CD14-positive monocyte (primary cell): ENCODE measurements at regions not wholly inside any gene's neighbourhood (a gene's known extent, or its start where the extent isn't known, plus 50 kb on each side); places are given as distances from the start of the nearest gene placed in this dataset.

Experiments
- DNase-seq, 3 donors: peaks; one replicate each; pipeline ENCODE4 v3.0.0-alpha.2; 2011 to 2022
- H2AFZ ChIP-seq: 2 replicates; pipeline ENCODE4 v1.6.0; 2012; ENCODE audit warnings: mild to moderate bottlenecking, low read depth, low read length, inconsistent platforms; ENCODE audit not compliant: insufficient read depth, poor library complexity, severe bottlenecking
- H3K27ac ChIP-seq, 2 donors: 1 replicate in 1 of 2; 2 replicates in 1 of 2; pipeline ENCODE4 v1.5.1; 2012 to 2013; ENCODE audit warnings: low read length in 2 of 2, control low read depth in 1 of 2, inconsistent platforms in 1 of 2, low read depth in 1 of 2, mild to moderate bottlenecking in 1 of 2
- H3K27me3 ChIP-seq, 2 donors: one replicate each; pipeline versions ENCODE4 v1.6.0 to v1.6.1; 2011 to 2013; ENCODE audit warnings: low read length in 2 of 2; ENCODE audit not compliant: control insufficient read depth in 2 of 2, insufficient read depth in 2 of 2
- H3K36me3 ChIP-seq, 2 donors: replicated peaks in 1 of 2; 1 replicate in 1 of 2; 2 replicates in 1 of 2; pipeline versions ENCODE4 v1.5.1 to v1.6.1; 2012 to 2013; ENCODE audit warnings: low read length in 2 of 2, control low read depth in 1 of 2, inconsistent platforms in 1 of 2, mild to moderate bottlenecking in 1 of 2; ENCODE audit not compliant: insufficient read depth in 2 of 2, control insufficient read depth in 1 of 2
- H3K4me1 ChIP-seq, 2 donors: 1 replicate in 1 of 2; 2 replicates in 1 of 2; pipeline versions ENCODE4 v1.5.1 to v1.6.1; 2012 to 2013; ENCODE audit warnings: low read length in 2 of 2, control low read depth in 1 of 2, inconsistent platforms in 1 of 2, mild to moderate bottlenecking in 1 of 2, moderate library complexity in 1 of 2; ENCODE audit not compliant: insufficient read depth in 2 of 2, control insufficient read depth in 1 of 2
- H3K4me2 ChIP-seq: replicated peaks from 2 replicates; pipeline ENCODE3; 2012; ENCODE audit warnings: low read length, moderate library complexity, mild to moderate bottlenecking; ENCODE audit not compliant: poor library complexity, severe bottlenecking; ENCODE audit errors: extremely low read depth
- H3K4me3 ChIP-seq, 3 experiments: fragments of 200-600 bp in 1 of 3; sonication (generic) in 1 of 3; replicated peaks in 1 of 3; 1 replicate in 2 of 3; 2 replicates in 1 of 3; pipeline ENCODE4 v1.5.1; 2011 to 2013; ENCODE audit warnings: low read length in 3 of 3, mild to moderate bottlenecking in 3 of 3, control low read depth in 2 of 3, low read depth in 2 of 3, inconsistent platforms in 1 of 3, moderate library complexity in 1 of 3
- H3K79me2 ChIP-seq: 2 replicates; pipeline ENCODE4 v1.6.0; 2012; ENCODE audit warnings: mild to moderate bottlenecking, control low read depth, inconsistent platforms, low read length, moderate library complexity; ENCODE audit not compliant: insufficient read depth
- H3K9ac ChIP-seq: 2 replicates; pipeline ENCODE4 v1.6.0; 2017; ENCODE audit warnings: low read length, mild to moderate bottlenecking; ENCODE audit not compliant: insufficient read depth, poor library complexity, severe bottlenecking
- H3K9me3 ChIP-seq, 2 donors: replicated peaks in 1 of 2; 1 replicate in 1 of 2; 2 replicates in 1 of 2; pipeline versions ENCODE4 v1.5.1 to v1.6.1; 2012 to 2013; ENCODE audit warnings: low read length in 2 of 2, control low read depth in 1 of 2; ENCODE audit not compliant: control insufficient read depth in 1 of 2, insufficient read depth in 1 of 2
- H4K20me1 ChIP-seq: 2 replicates; pipeline ENCODE4 v1.6.0; 2012; ENCODE audit warnings: mild to moderate bottlenecking, low read length, control low read depth, moderate library complexity; ENCODE audit not compliant: insufficient read depth
- H3K27ac Mint-ChIP-seq, 7 donors: one replicate each; pipeline ENCODE4 v1.8.0; 2020; ENCODE audit warnings: mild to moderate bottlenecking in 7 of 7, mixed read lengths in 7 of 7, moderate library complexity in 6 of 7, inconsistent platforms in 2 of 7
- H3K27me3 Mint-ChIP-seq, 3 donors: one replicate each; pipeline ENCODE4 v1.8.0; 2021 to 2022; ENCODE audit warnings: low read depth in 3 of 3, mild to moderate bottlenecking in 3 of 3, mixed read lengths in 3 of 3, moderate library complexity in 3 of 3, inconsistent platforms in 1 of 3
- H3K36me3 Mint-ChIP-seq, 2 donors: one replicate each; pipeline ENCODE4 v1.8.0; 2020; ENCODE audit warnings: mixed read lengths in 2 of 2, inconsistent platforms in 1 of 2, mild to moderate bottlenecking in 1 of 2
- H3K4me1 Mint-ChIP-seq: one replicate; pipeline ENCODE4 v1.8.0; 2020; ENCODE audit warnings: mild to moderate bottlenecking, mixed read lengths
- H3K4me3 Mint-ChIP-seq, 2 donors: one replicate each; pipeline ENCODE4 v1.8.0; 2020; ENCODE audit warnings: mild to moderate bottlenecking in 2 of 2, mixed read lengths in 2 of 2, moderate library complexity in 1 of 2
- H3K9me3 Mint-ChIP-seq, 7 donors: one replicate each; pipeline ENCODE4 v1.8.0; 2020 to 2022; ENCODE audit warnings: mixed read lengths in 7 of 7, mild to moderate bottlenecking in 6 of 7, moderate library complexity in 6 of 7, inconsistent platforms in 2 of 7
- CTCF ChIP-seq: fragments of 200-600 bp; IDR thresholded peaks from one replicate; pipeline ENCODE4 v1.8.0; 2022; ENCODE audit warnings: antibody characterized with exemption, mild to moderate bottlenecking
- WGBS: methylation state at CpG from one replicate; pipeline ENCODE4 v1.1.5; 2013; ENCODE audit warnings: missing lambda C conversion rate; ENCODE audit not compliant: insufficient coverage; 5-methylcytosine and 5-hydroxymethylcytosine counted together
- intact Hi-C, 2 donors: fragments of 100-400 bp; cut with micrococcal nuclease; formaldehyde crosslinking; loops; one replicate each; pipeline versions ENCODE4 v1.15.0 to v1.15.1; 2023

DNA sequence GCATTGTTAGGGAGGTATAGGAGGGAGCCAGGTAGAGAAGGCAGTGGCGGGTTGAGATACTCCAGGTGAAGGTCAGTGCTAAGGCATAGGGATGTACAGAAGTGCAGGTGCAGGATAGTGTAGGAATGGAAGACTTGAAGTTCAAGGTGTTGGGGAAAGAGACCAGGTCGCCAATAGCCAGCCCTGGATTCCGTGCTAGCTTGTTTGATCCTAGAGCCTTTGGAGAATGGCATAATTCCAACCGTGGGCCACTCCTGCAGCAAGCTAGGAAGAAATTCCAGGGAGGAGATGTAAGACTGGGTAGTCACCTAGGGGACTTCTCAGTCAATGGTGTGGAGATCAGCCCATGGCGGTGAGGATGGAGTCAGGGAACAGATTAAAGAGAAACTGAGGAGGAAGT, 272.7 kb downstream of the RPS24 start:
- Mint-ChIP-seq H3K27me3 (peaks cover 7 to 8% (median 8%) of the 10 kb centered on the region in 3 donors), H3K4me1 (peaks cover 19% of the 10 kb centered on the region), H3K27ac (no peak overlapping the region), H3K36me3 (no peaks in the 10 kb centered on the region), H3K4me3 (no peak overlapping the region), H3K9me3 (no peaks in the 10 kb centered on the region)
- no peak overlapping the region for H3K9ac ChIP-seq
- no peak overlapping the region for H3K4me2 ChIP-seq
- intact Hi-C loops: loop anchor here (5.0 to 10.0 kb wide), 3 partner anchors 52 to 448 kb away; no protein-coding TSS in a partner anchor
- H2AFZ ChIP-seq: no peak overlapping the region
- H3K27ac ChIP-seq: no peak overlapping the region
- DNase-seq: no peak
- H3K4me3 ChIP-seq: no peak overlapping the region
- H4K20me1 ChIP-seq: no peaks in the 10 kb centered on the region
- 96% methylated on average over 5 of the region's 5 CpGs for WGBS
- no peaks in the 10 kb centered on the region for H3K9me3 ChIP-seq
- no peaks in the 10 kb centered on the region for H3K36me3 ChIP-seq
- H3K79me2 ChIP-seq: no peaks in the 10 kb centered on the region
- TF ChIP-seq CTCF: no peak
- no peaks in the 10 kb centered on the region for H3K27me3 ChIP-seq
- H3K4me1 ChIP-seq: peaks cover 15 to 16% of the 10 kb centered on the region in 2 donors

GRCh38 chr10:78307576-78307975, 273.9 kb downstream of the RPS24 start:
- Mint-ChIP-seq H3K27ac (no peak overlapping the region), H3K4me3 (no peak overlapping the region), H3K27me3 (peaks cover 7 to 8% (median 8%) of the 10 kb centered on the region in 3 donors), H3K36me3 (no peaks in the 10 kb centered on the region), H3K4me1 (peaks cover 7% of the 10 kb centered on the region), H3K9me3 (no peaks in the 10 kb centered on the region)
- no peaks in the 10 kb centered on the region for H3K9me3 ChIP-seq
- DNase-seq: no peak
- intact Hi-C loops: loop anchor here (5.0 to 10.0 kb wide), 3 partner anchors 53 to 447 kb away; no protein-coding TSS in a partner anchor
- no peaks in the 10 kb centered on the region for H3K79me2 ChIP-seq
- H3K4me1 ChIP-seq: peaks cover 3 to 4% of the 10 kb centered on the region in 2 donors
- H3K9ac ChIP-seq: no peak overlapping the region
- H4K20me1 ChIP-seq: no peaks in the 10 kb centered on the region
- no peak overlapping the region for H3K4me2 ChIP-seq
- H3K4me3 ChIP-seq: no peak overlapping the region
- no peaks in the 10 kb centered on the region for H3K27me3 ChIP-seq
- no peak for TF ChIP-seq CTCF
- no peaks in the 10 kb centered on the region for H3K36me3 ChIP-seq
- no peak overlapping the region for H3K27ac ChIP-seq
- no peak overlapping the region for H2AFZ ChIP-seq
- WGBS: 100% methylated on average over 1 of the region's 1 CpG
